Erythroblast (primary cell): ENCODE measurements at regions not wholly inside any gene's neighbourhood (a gene's known extent, or its start where the extent isn't known, plus 50 kb on each side); places are given as distances from the start of the nearest gene placed in this dataset.

ENCODE experiments used
- GATA1 ChIP-seq: IDR thresholded peaks from 2 replicates; pipeline ENCODE4 v1.6.1; 2011; ENCODE audit warnings: low read depth, mild to moderate bottlenecking, control low read depth, low read length, moderate library complexity
- POLR2A ChIP-seq: IDR thresholded peaks from 2 replicates; pipeline ENCODE4 v1.6.1; 2011; ENCODE audit warnings: mild to moderate bottlenecking, low read length

GRCh38 chr3:144282313-144282712 lies 310.7 kb downstream of the DIPK2A start:
- no peak for TF ChIP-seq POLR2A
- TF ChIP-seq GATA1: no peak
